T-helper 1 cell treated with Interleukin-12 subunit alpha and Interleukin-12 subunit beta and Interleukin-4 antibody, amounts not matched to agents 30 μg/mL and 1 μg/mL, for 36 hours (primary cell): ENCODE measurements at regions not wholly inside any gene's neighbourhood (a gene's known extent, or its start where the extent isn't known, plus 50 kb on each side); places are given as distances from the start of the nearest gene placed in this dataset.

Experiments used
- H3K27ac Mint-ChIP-seq: one replicate; pipeline ENCODE4 v1.8.0; 2021; ENCODE audit warnings: mild to moderate bottlenecking, mixed read lengths
- H3K27me3 Mint-ChIP-seq: one replicate; pipeline ENCODE4 v1.8.0; 2021; ENCODE audit warnings: low read depth, mixed read lengths
- H3K36me3 Mint-ChIP-seq: one replicate; pipeline ENCODE4 v1.8.0; 2021; ENCODE audit warnings: low read depth, mixed read lengths
- H3K4me1 Mint-ChIP-seq: one replicate; pipeline ENCODE4 v1.8.0; 2021; ENCODE audit warnings: low read depth, mixed read lengths
- H3K4me3 Mint-ChIP-seq: one replicate; pipeline ENCODE4 v1.8.0; 2021; ENCODE audit warnings: mild to moderate bottlenecking, moderate library complexity, mixed read lengths
- H3K9me3 Mint-ChIP-seq: one replicate; pipeline ENCODE4 v1.8.0; 2021; ENCODE audit warnings: mixed read lengths

DNA sequence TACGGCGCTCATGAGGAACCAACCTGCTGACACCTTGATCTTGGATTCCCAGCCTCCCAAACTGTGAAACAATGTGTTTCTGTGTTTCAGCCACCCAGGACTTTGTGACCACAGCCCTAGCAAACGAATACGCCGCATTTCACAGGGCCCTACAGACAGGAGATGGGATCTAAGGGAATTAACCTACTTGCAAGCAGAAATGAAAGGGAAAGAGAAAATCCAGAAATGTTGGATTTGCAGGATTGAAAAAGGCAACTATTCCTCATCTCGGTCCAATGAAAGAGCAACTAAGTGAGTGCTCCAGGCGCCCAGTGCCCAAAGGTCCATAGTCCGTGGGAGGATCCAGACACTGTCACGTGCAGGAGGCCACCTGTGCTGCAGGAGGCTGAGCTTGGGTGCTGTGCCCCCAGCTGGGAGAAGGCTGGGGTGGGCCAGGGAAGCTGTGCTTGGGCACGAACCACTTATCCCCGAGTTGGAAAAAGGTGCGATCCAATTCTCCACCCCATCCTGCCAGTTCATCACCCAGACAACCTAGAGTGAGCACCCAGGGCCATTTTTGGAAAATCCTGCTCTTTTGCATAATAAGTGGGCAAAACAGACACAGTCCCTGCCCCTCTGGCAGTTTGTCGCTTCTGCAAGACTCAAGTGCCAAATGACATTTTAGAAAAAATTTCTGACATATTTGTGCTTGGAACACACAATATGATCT is 177.9 kb downstream of the C9orf50 start:
- no peak overlapping the region for H3K4me3 Mint-ChIP-seq
- peaks cover 4% of the 10 kb centered on the region for H3K4me1 Mint-ChIP-seq
- no peaks in the 10 kb centered on the region for H3K36me3 Mint-ChIP-seq
- H3K27me3 Mint-ChIP-seq = peaks cover 58% of the 10 kb centered on the region
- H3K27ac Mint-ChIP-seq = no peak overlapping the region
- peaks cover 3% of the 10 kb centered on the region for H3K9me3 Mint-ChIP-seq

GRCh38 chr9:129441852-129442251 is 179.0 kb downstream of the C9orf50 start:
- H3K9me3 Mint-ChIP-seq = peaks cover 3% of the 10 kb centered on the region
- peaks cover 6% of the 10 kb centered on the region for H3K4me1 Mint-ChIP-seq
- no peaks in the 10 kb centered on the region for H3K36me3 Mint-ChIP-seq
- no peak overlapping the region for H3K4me3 Mint-ChIP-seq
- no peak overlapping the region for H3K27ac Mint-ChIP-seq
- peaks cover 58% of the 10 kb centered on the region for H3K27me3 Mint-ChIP-seq

DNA sequence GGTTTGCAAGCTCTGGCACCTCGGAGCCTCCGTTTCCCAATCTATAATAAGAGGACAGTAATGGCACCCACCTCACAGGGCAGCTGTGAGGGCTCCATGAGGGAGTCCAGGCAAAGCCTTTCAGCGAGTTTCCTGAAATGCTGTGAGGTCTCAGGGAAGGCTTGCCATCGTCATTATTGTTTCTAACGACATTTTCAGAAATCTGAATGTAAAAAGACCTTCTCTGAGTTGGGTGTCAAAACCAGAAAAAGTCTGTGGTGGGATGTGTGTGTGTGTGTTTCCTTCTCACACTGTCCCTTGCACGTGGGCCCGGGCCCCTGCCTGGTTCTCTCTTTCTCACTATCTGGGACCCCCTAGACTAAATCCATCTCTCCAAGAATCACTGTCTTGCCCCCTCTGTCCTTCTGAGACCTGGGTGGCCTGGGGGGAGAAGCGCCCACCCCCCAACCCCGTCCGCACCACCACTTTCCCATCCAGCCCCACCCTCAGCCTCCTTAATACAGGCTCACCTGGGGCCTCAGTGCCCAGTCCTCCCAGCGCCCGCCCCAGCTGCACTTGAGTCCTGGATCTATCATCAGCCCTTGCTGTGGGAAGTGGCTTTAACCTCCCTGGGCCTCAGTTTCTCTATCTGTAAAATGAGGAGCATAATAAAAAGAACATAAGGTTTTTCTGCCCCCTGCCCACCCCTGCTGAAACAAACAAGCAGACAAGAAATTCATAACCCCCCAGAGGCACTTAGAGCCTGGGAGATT is 180.3 kb downstream of the C9orf50 start:
- Mint-ChIP-seq H3K4me3 (no peak overlapping the region), H3K27me3 (peaks cover 70% of the 10 kb centered on the region), H3K27ac (no peak overlapping the region), H3K4me1 (peaks cover 7% of the 10 kb centered on the region), H3K9me3 (peaks cover 3% of the 10 kb centered on the region), H3K36me3 (no peaks in the 10 kb centered on the region)

DNA sequence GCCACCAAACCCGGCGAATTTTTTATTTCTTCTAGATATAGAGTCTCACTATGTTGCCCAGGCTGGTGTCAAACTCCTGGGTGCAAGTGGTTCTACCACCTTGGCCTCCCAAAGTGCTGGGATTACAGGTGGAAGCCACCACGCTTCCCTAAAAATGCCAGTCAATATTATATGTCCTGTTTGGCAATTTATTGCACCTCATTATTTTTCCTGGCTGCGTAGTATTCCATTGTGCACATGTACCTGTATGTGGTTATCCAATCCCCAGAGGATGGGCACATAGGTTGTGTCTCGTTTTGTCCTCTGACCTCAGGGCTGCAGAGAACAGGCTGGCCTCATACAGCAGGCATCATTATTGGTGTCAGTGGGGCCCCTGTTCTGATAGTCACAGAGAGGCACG is 181.7 kb downstream of the C9orf50 start:
- Mint-ChIP-seq H3K27me3 (peaks cover 81% of the 10 kb centered on the region), H3K36me3 (no peaks in the 10 kb centered on the region), H3K4me3 (no peak overlapping the region), H3K4me1 (peaks cover 7% of the 10 kb centered on the region), H3K9me3 (peaks cover 3% of the 10 kb centered on the region), H3K27ac (no peak overlapping the region)

- Mint-ChIP-seq H3K4me3 (no peak overlapping the region), H3K27ac (no peak overlapping the region), H3K4me1 (peaks cover 6% of the 10 kb centered on the region), H3K9me3 (peaks cover 3% of the 10 kb centered on the region), H3K36me3 (no peaks in the 10 kb centered on the region), H3K27me3 (peaks cover 80% of the 10 kb centered on the region)
Observed at GRCh38 chr9:129437626-129438323, 183.1 kb downstream of the C9orf50 start.

- H3K27ac Mint-ChIP-seq = no peak overlapping the region
- H3K4me1 Mint-ChIP-seq = peaks cover 6% of the 10 kb centered on the region
- H3K9me3 Mint-ChIP-seq = peaks cover 3% of the 10 kb centered on the region
- peaks cover 77% of the 10 kb centered on the region for H3K27me3 Mint-ChIP-seq
- H3K36me3 Mint-ChIP-seq = no peaks in the 10 kb centered on the region
- peak overlapping the region; percentile 63 for H3K4me3 Mint-ChIP-seq
Observed at GRCh38 chr9:129436751-129437625, 183.9 kb downstream of the C9orf50 start.

DNA sequence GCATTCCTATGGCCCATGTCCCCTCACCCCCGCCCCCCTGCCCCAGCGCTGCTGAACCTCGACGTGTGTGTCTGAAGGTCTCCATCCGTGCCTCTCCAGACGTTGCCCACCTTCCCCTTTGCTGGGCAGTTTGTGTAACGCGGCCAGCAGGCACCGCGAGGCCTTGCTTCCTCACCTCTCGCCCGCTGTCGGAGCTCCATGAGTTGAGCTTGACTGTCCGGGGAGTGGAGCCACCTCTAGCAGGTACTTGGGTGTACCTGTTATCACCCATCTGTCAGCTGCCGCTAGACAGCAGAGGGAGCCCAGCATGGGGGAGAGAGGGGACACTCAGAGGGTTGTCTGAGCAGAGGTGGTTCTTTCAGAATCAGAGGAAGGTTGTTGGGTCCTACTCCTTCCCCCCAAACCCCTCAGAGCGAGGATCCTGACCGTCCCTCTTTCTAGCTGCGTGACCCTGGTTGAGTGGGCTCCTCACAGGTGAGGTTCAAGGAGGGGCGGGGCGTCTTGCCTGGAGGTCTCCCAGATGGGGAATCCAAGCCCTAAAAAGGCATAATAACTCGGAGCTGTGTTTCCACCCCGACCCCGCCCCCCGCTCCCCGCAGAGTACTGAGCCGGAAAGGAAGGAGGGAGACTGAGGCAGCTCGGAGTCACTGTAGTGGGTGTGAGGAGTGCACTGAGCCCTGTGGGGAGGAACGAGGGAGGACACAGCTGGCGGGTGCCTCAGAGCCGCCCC is 184.7 kb downstream of the C9orf50 start:
- no peaks in the 10 kb centered on the region for H3K36me3 Mint-ChIP-seq
- H3K9me3 Mint-ChIP-seq = peaks cover 3% of the 10 kb centered on the region
- H3K27ac Mint-ChIP-seq = no peak overlapping the region
- H3K4me1 Mint-ChIP-seq = peaks cover 6% of the 10 kb centered on the region
- H3K4me3 Mint-ChIP-seq = no peak overlapping the region
- peaks cover 76% of the 10 kb centered on the region for H3K27me3 Mint-ChIP-seq

DNA sequence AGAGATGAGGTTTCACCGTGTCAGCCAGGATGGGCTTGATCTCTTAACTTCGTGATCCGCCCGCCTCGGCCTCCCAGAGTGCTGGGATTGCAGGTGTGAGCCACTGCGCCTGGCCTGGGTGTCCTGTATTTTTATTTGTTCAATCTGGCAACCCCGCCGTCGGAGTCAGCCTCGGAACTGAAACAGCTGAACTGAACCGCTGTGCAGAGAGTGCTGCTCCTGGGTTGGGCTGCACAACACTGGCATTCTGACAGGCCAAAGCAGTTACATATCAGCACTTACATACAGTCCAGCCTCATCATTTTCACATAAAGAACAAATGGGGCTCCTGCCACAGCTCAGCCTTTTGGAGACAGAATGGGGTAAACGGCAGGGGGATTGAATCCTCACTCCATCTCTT is 185.6 kb downstream of the C9orf50 start:
- Mint-ChIP-seq H3K9me3 (peaks cover 3% of the 10 kb centered on the region), H3K36me3 (no peaks in the 10 kb centered on the region), H3K27me3 (peaks cover 67% of the 10 kb centered on the region), H3K4me3 (no peak overlapping the region), H3K27ac (peak overlapping the region; percentile 9), H3K4me1 (peaks cover 6% of the 10 kb centered on the region)

DNA sequence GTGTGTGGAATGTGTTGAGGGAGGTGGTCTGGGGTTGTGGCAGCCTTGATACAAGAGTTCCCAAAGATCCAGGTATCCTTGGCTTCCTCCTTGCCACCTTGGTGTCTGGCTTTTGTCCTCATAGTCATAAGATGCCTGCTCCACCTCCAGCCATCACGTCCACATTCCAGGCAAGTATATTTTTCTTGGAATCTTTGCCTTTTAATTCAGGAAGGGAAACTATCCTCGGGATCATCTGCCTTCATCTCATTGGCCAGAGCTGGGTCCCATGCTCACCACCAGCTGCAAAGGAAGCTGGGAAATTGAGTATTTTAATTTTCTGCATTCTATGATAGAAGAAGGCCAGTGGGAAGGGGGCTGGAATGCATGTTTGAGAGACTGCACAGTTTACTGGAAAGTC is 186.7 kb downstream of the C9orf50 start:
- Mint-ChIP-seq H3K36me3 (no peaks in the 10 kb centered on the region), H3K27ac (no peak overlapping the region), H3K4me1 (peaks cover 6% of the 10 kb centered on the region)

GRCh38 chr9:129432297-129433154 is 188.4 kb downstream of the C9orf50 start:
- no peak overlapping the region for H3K27ac Mint-ChIP-seq
- H3K27me3 Mint-ChIP-seq = peaks cover 45% of the 10 kb centered on the region

More for the DNA sequence above, 186.7 kb downstream of the C9orf50 start:
- no peak overlapping the region for H3K4me3 Mint-ChIP-seq
- peaks cover 62% of the 10 kb centered on the region for H3K27me3 Mint-ChIP-seq
- H3K9me3 Mint-ChIP-seq = no peaks in the 10 kb centered on the region

DNA sequence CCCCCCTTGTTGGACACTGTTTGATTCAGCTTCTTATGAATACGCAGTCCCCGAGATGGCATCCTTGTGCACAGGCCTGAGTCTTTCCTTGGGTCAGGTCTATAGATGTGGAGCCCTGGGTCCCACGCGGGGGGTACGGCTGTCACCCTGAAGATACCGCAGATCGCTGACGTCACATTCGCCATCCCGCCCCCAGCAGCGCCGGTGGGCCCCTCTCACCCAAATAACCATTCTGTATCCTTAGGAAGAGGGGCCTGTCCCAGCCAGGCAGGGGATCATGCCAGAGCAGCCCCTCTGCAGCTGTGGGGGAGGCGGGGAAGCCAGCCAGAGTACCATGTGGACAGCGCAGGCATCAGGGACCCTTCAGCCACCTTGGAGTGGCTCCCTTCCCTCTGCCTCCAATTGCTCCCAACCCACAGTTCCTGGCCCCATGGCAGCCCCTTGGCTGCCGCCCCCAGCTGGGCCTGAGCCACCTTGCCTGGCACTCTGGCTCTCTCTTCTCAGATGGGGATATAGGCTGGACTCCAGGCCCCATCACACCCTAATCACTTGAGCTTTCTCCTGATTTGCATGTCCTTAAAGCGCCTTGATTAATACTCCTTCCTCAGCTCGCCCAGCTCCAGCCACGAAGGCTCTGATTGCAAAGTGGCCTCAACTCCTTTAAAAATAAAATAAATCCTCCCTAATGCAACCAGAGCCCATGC is 189.8 kb downstream of the C9orf50 start:
- H3K27me3 Mint-ChIP-seq = peaks cover 38% of the 10 kb centered on the region
- no peaks in the 10 kb centered on the region for H3K36me3 Mint-ChIP-seq
- H3K9me3 Mint-ChIP-seq = no peaks in the 10 kb centered on the region
- H3K4me1 Mint-ChIP-seq = no peaks in the 10 kb centered on the region
- H3K4me3 Mint-ChIP-seq = no peak overlapping the region
- no peak overlapping the region for H3K27ac Mint-ChIP-seq

More at GRCh38 chr9:129432297-129433154, 188.4 kb downstream of the C9orf50 start:
- no peaks in the 10 kb centered on the region for H3K36me3 Mint-ChIP-seq
- H3K9me3 Mint-ChIP-seq = no peaks in the 10 kb centered on the region
- peaks cover 2% of the 10 kb centered on the region for H3K4me1 Mint-ChIP-seq
- no peak overlapping the region for H3K4me3 Mint-ChIP-seq

GRCh38 chr9:129428864-129429577 is 191.9 kb downstream of the C9orf50 start:
- no peaks in the 10 kb centered on the region for H3K4me1 Mint-ChIP-seq
- H3K4me3 Mint-ChIP-seq = no peak overlapping the region
- H3K27me3 Mint-ChIP-seq = peaks cover 19% of the 10 kb centered on the region
- H3K9me3 Mint-ChIP-seq = no peaks in the 10 kb centered on the region
- H3K27ac Mint-ChIP-seq = no peak overlapping the region
- no peaks in the 10 kb centered on the region for H3K36me3 Mint-ChIP-seq
